Activated T-helper 2 cell treated with anti-CD3 and anti-CD28 coated beads, Interferon-gamma antibody, Interleukin-2, Interleukin-4, amounts not matched to agents 10 μg/mL and 5 μg/mL and 100 μg/mL, durations not matched to agents 14 hours and 24 hours and 36 hours (primary cell): ENCODE measurements at regions not wholly inside any gene's neighbourhood (a gene's known extent, or its start where the extent isn't known, plus 50 kb on each side); places are given as distances from the start of the nearest gene placed in this dataset.

ENCODE experiments used
- DNase-seq: peaks from one replicate; pipeline ENCODE4 v3.0.0; 2021; ENCODE audit warnings: low spot score
- H3K27ac Mint-ChIP-seq: one replicate; pipeline ENCODE4 v1.8.0; 2021; ENCODE audit warnings: mixed read lengths
- H3K27me3 Mint-ChIP-seq: one replicate; pipeline ENCODE4 v1.8.0; 2021; ENCODE audit warnings: low read depth, mixed read lengths
- H3K36me3 Mint-ChIP-seq: one replicate; pipeline ENCODE4 v1.8.0; 2021; ENCODE audit warnings: low read depth, mixed read lengths
- H3K4me1 Mint-ChIP-seq: one replicate; pipeline ENCODE4 v1.8.0; 2021; ENCODE audit warnings: low read depth, mixed read lengths
- H3K4me3 Mint-ChIP-seq: one replicate; pipeline ENCODE4 v1.8.0; 2021; ENCODE audit warnings: low read depth, mild to moderate bottlenecking, moderate library complexity, mixed read lengths
- H3K9me3 Mint-ChIP-seq: one replicate; pipeline ENCODE4 v1.8.0; 2021; ENCODE audit warnings: mixed read lengths
- intact Hi-C: fragments of 100-400 bp; cut with micrococcal nuclease; formaldehyde crosslinking; loops from one replicate; pipeline ENCODE4 v1.15.1; 2023

- H3K4me3 Mint-ChIP-seq: no peak overlapping the region
- DNase-seq: no peak
- no peaks in the 10 kb centered on the region for H3K36me3 Mint-ChIP-seq
- H3K27ac Mint-ChIP-seq: no peak overlapping the region
- H3K9me3 Mint-ChIP-seq: no peaks in the 10 kb centered on the region
- intact Hi-C loops: no loop called here
- H3K27me3 Mint-ChIP-seq: peaks cover 11% of the 10 kb centered on the region
- no peaks in the 10 kb centered on the region for H3K4me1 Mint-ChIP-seq
Measured at GRCh38 chr3:194970066-194970465, 284.4 kb downstream of the FAM43A start.

GRCh38 chr3:194971009-194971408 lies 285.3 kb downstream of the FAM43A start:
- H3K4me3 Mint-ChIP-seq: no peak overlapping the region
- H3K27ac Mint-ChIP-seq: no peak overlapping the region
- H3K9me3 Mint-ChIP-seq: no peaks in the 10 kb centered on the region
- DNase-seq: no peak
- H3K36me3 Mint-ChIP-seq: no peaks in the 10 kb centered on the region
- H3K4me1 Mint-ChIP-seq: no peaks in the 10 kb centered on the region
- intact Hi-C loops: no loop called here
- H3K27me3 Mint-ChIP-seq: peaks cover 10% of the 10 kb centered on the region

GRCh38 chr3:194971965-194972364 lies 286.3 kb downstream of the FAM43A start:
- intact Hi-C loops: no loop called here
- H3K4me1 Mint-ChIP-seq: no peaks in the 10 kb centered on the region
- no peak overlapping the region for H3K27ac Mint-ChIP-seq
- H3K9me3 Mint-ChIP-seq: no peaks in the 10 kb centered on the region
- DNase-seq: no peak
- H3K36me3 Mint-ChIP-seq: no peaks in the 10 kb centered on the region
- H3K4me3 Mint-ChIP-seq: no peak overlapping the region
- peaks cover 7% of the 10 kb centered on the region for H3K27me3 Mint-ChIP-seq

GRCh38 chr3:194972641-194973040 lies 287.0 kb downstream of the FAM43A start:
- Mint-ChIP-seq H3K4me1 (no peaks in the 10 kb centered on the region), H3K36me3 (no peaks in the 10 kb centered on the region), H3K27ac (no peak overlapping the region), H3K27me3 (peaks cover 3% of the 10 kb centered on the region), H3K9me3 (no peaks in the 10 kb centered on the region), H3K4me3 (no peak overlapping the region)
- intact Hi-C loops: no loop called here
- no peak for DNase-seq

GRCh38 chr3:194973366-194974000 lies 287.8 kb downstream of the FAM43A start:
- H3K27ac Mint-ChIP-seq: no peak overlapping the region
- intact Hi-C loops: no loop called here
- no peaks in the 10 kb centered on the region for H3K36me3 Mint-ChIP-seq
- peaks cover 9% of the 10 kb centered on the region for H3K27me3 Mint-ChIP-seq
- H3K4me3 Mint-ChIP-seq: no peak overlapping the region
- H3K4me1 Mint-ChIP-seq: no peaks in the 10 kb centered on the region
- DNase-seq: no peak
- no peaks in the 10 kb centered on the region for H3K9me3 Mint-ChIP-seq

GRCh38 chr3:194974468-194975135 lies 288.9 kb downstream of the FAM43A start:
- intact Hi-C loops: no loop called here
- Mint-ChIP-seq H3K4me3 (no peak overlapping the region), H3K36me3 (no peaks in the 10 kb centered on the region), H3K9me3 (no peaks in the 10 kb centered on the region), H3K27ac (no peak overlapping the region), H3K4me1 (no peaks in the 10 kb centered on the region), H3K27me3 (peaks cover 13% of the 10 kb centered on the region)
- no peak for DNase-seq

GRCh38 chr3:194976049-194976451 lies 290.4 kb downstream of the FAM43A start:
- peaks cover 16% of the 10 kb centered on the region for H3K27me3 Mint-ChIP-seq
- no peaks in the 10 kb centered on the region for H3K4me1 Mint-ChIP-seq
- no peaks in the 10 kb centered on the region for H3K36me3 Mint-ChIP-seq
- H3K4me3 Mint-ChIP-seq: no peak overlapping the region
- H3K27ac Mint-ChIP-seq: no peak overlapping the region
- intact Hi-C loops: no loop called here
- DNase-seq: no peak
- H3K9me3 Mint-ChIP-seq: no peaks in the 10 kb centered on the region

GRCh38 chr3:194976874-194977273 lies 291.2 kb downstream of the FAM43A start:
- intact Hi-C loops: no loop called here
- Mint-ChIP-seq H3K4me3 (no peak overlapping the region), H3K4me1 (no peaks in the 10 kb centered on the region), H3K36me3 (no peaks in the 10 kb centered on the region), H3K9me3 (no peaks in the 10 kb centered on the region), H3K27me3 (peaks cover 17% of the 10 kb centered on the region), H3K27ac (no peak overlapping the region)
- DNase-seq: no peak

GRCh38 chr3:194977356-194977755 lies 291.7 kb downstream of the FAM43A start:
- H3K27ac Mint-ChIP-seq: no peak overlapping the region
- H3K36me3 Mint-ChIP-seq: no peaks in the 10 kb centered on the region
- H3K27me3 Mint-ChIP-seq: peaks cover 18% of the 10 kb centered on the region
- H3K4me3 Mint-ChIP-seq: no peak overlapping the region
- no peaks in the 10 kb centered on the region for H3K4me1 Mint-ChIP-seq
- no peaks in the 10 kb centered on the region for H3K9me3 Mint-ChIP-seq
- DNase-seq: no peak
- intact Hi-C loops: no loop called here

GRCh38 chr3:194979173-194979572 lies 291.8 kb downstream of the XXYLT1 start:
- no peak overlapping the region for H3K27ac Mint-ChIP-seq
- no peak for DNase-seq
- no peaks in the 10 kb centered on the region for H3K4me1 Mint-ChIP-seq
- H3K4me3 Mint-ChIP-seq: no peak overlapping the region
- H3K27me3 Mint-ChIP-seq: peaks cover 28% of the 10 kb centered on the region
- intact Hi-C loops: no loop called here
- H3K36me3 Mint-ChIP-seq: no peaks in the 10 kb centered on the region
- H3K9me3 Mint-ChIP-seq: no peaks in the 10 kb centered on the region

- intact Hi-C loops: no loop called here
- no peak for DNase-seq
- Mint-ChIP-seq H3K36me3 (no peaks in the 10 kb centered on the region), H3K4me1 (no peaks in the 10 kb centered on the region), H3K27ac (no peak overlapping the region), H3K4me3 (no peak overlapping the region), H3K9me3 (no peaks in the 10 kb centered on the region), H3K27me3 (peaks cover 36% of the 10 kb centered on the region)
Measured at GRCh38 chr3:194982472-194982871, 288.5 kb downstream of the XXYLT1 start.

- Mint-ChIP-seq H3K9me3 (no peaks in the 10 kb centered on the region), H3K4me3 (no peak overlapping the region), H3K27me3 (peaks cover 33% of the 10 kb centered on the region), H3K4me1 (no peaks in the 10 kb centered on the region), H3K36me3 (no peaks in the 10 kb centered on the region), H3K27ac (no peak overlapping the region)
- no peak for DNase-seq
- intact Hi-C loops: no loop called here
Measured at GRCh38 chr3:194983121-194983520, 287.8 kb downstream of the XXYLT1 start.

- Mint-ChIP-seq H3K4me1 (no peaks in the 10 kb centered on the region), H3K27ac (no peak overlapping the region), H3K36me3 (no peaks in the 10 kb centered on the region), H3K4me3 (no peak overlapping the region), H3K27me3 (peaks cover 29% of the 10 kb centered on the region), H3K9me3 (no peaks in the 10 kb centered on the region)
- intact Hi-C loops: no loop called here
- DNase-seq: no peak
Measured at GRCh38 chr3:194983620-194984019, 287.3 kb downstream of the XXYLT1 start.
